ENCODE measurements at regions not wholly inside any gene's neighbourhood (a gene's known extent, or its start where the extent isn't known, plus 50 kb on each side); places are given as distances from the start of the nearest gene placed in this dataset.

GRCh38 chr6:58419321-58419720 lies 1101.9 kb downstream of the PRIM2 start:
- no peak for ATAC-seq
- TF ChIP-seq POLR2A (IDR thresholded peaks at IDR 0.05) (no peak), CTCF (IDR thresholded peaks at IDR 0.05) (no peak)

More at GRCh38 chr6:58419321-58419720, 1101.9 kb downstream of the PRIM2 start:
- DNase-seq = no peak
- intact Hi-C loops (cut with DNase I) = no loop called here
- Histone ChIP-seq H3K9me3 (peaks cover 0 to 54% (median 35%) of the 10 kb centered on the region in 12 donors), H3K4me3 (no peak overlapping the region), H3K27ac (no peak overlapping the region), H3K4me1 (no peaks in the 10 kb centered on the region), H3K27me3 (no peaks in the 10 kb centered on the region), H3K36me3 (no peaks in the 10 kb centered on the region)

Data from heart left ventricle (tissue), 14 donors.